Medulla oblongata (tissue), 1 donor: ENCODE measurements at regions not wholly inside any gene's neighbourhood (a gene's known extent, or its start where the extent isn't known, plus 50 kb on each side); places are given as distances from the start of the nearest gene placed in this dataset.

Experiments used
- DNase-seq: peaks from one replicate; pipeline ENCODE4 v3.0.0-alpha.2; 2015; ENCODE audit errors: extremely low spot score

DNA sequence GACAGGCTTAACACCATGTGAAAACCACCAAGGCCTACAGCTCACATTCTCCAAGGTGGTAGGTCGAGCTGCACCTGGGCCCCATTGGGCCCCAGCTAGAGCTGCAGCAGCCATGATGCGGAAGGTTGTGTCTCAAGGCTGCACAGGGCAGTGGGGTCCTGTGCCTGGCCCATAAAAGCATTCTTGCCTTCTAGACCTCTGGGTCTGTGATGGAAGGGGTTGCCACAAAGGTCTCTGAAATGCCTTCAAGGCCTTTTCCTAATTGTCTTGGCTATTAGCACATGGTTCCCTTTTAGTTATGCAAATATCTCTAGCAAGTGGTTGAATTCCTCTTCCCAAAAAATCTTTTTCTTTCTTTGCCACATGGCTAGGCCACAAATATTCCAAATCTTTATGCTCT, 52.5 kb upstream of the C11orf58 start:
- DNase-seq: no peak

DNA sequence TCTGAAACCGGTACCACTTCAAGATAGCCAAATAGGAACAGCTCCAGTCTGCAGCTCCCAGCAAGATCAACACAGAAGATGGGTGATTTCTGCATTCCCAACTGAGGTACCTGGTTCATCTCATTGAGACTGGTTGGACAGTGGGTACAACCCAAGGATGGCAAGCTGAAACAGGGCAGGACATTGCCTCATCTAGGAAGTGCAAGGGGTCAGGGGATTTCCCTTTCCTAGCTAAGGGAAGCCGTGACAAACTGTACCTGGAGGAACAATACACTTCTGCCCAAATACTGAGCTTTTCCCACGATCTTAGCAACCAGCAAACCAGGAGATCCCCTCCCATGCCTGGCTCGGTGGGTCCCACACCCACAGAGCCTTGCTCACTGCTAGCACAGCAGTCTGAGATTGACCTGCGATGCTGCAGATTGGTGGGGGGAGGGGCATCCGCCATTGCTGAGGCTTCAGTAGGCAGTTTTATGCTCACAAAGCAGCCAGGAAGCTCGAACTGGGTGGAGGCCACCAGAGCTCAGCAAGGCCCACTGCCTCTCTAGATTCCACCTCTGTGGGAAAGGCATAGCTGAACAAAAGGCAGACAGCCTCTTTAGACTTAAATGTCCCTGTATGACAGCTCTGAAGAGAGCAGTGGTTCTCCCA, 59.9 kb upstream of the C11orf58 start:
- DNase-seq: no peak

DNA sequence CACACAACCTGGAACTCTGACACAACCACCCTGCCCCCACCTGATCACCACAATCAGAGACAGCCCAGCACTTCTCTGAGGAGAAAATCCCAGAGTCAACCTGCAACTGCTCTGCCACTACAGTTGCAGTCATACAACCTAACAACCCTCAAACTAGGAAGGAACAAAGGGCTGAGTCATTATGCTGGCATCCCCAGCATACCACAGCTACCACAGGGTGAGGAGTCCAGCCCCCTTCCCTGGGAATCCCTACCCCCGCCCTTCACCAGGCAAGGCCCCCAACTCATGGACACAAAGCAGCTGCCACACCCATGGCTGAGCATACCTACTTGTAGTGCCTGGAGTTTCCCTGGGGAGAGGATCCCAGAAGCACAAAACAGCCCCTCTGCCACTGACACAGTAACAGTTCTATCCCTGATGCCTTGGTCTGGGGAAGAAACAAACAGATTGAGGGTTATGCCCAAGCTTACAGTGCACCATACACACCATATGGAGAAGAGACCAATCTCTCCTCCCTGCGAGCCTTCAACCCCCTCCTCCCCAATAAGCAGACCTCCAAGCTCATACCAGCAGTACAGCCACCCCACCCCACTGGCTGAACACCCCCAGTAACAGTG, 68.5 kb upstream of the C11orf58 start:
- no peak for DNase-seq

DNA sequence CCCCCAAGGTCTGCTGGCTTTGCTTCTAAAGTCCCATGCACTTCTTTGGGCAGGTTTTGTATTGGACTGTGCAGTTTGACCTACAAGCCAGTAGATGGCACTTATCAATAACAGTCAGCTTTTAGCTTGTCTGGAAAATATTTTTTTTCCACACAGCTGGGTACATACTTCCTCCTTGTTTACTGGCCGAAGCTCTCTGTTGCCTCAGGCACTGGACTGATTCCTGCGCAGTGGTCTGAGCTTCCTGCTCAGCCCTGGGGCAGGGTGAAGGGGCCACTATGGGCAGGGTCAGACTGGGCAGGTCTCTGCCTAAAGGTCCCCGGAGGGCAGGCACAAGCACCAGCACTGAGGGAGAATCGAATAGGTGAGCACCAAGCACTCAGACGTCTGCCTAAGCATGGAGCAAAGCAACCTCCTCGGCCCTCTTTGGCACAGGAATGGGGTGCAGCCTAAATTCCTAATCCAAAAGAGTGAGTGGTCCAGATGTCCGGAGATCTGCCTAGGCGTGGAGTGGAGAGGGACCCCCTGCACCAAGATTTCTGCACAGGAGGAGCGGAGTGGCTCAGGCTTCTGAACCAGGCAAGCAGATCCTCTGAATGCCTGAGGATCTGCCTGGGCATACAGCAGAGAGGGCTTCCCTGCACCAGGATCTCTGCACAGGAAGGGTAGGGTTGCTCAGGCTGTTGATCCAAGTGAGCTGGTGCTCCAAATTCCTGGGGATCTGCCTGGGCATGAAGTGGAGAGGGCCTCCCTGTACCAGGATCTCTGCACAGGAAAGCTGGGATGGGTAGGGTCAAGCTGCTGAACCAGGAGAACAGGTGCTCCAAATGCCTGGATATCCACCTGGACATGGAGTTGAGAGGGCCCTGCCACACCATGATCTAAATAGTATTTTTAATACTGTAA, 105.9 kb upstream of the C11orf58 start:
- no peak for DNase-seq

DNA sequence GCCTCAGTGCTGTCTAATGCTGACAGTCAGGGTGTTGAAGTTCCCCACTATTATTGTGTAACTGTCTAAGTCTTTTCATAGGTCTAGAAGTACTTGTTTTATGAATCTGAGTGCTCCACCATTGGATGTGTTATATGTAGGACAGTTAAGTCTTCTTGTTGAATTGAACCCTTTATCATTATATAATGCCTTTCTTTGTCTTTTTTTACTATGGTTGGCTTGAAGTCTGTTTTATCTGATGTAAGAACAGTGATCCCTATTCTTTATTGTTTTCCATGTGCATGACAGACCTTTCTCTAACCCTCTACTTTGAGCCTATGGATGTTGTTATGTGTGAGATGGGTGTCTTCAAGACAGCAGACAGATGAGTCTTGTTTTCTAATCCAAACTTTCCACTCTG, 107.8 kb upstream of the C11orf58 start:
- no peak for DNase-seq

- DNase-seq: no peak
Measured at GRCh38 chr11:16618431-16618830, 120.0 kb upstream of the C11orf58 start.

- no peak for DNase-seq
Measured at GRCh38 chr11:16615480-16615879, 123.0 kb upstream of the C11orf58 start.

GRCh38 chr11:16613512-16614381, 124.7 kb upstream of the C11orf58 start:
- DNase-seq: peak; percentile 95

DNA sequence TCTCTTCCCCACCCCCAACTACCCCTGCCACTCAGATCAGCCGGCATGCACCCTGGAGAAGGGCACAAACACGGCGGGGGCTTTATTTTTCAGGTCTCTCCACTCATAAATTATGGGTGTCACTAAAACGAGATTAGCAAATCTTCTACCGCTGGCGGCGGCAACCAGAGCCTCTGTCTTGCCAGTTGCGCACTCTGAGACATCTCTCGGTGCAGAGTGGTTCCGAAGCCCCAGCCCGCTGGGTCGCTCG, 125.3 kb upstream of the C11orf58 start:
- DNase-seq: peak; percentile 21

GRCh38 chr11:16612566-16613261, 125.7 kb upstream of the C11orf58 start:
- peak; percentile 44 for DNase-seq

- DNase-seq: no peak
Measured at GRCh38 chr11:16611926-16612565, 126.4 kb upstream of the C11orf58 start.

GRCh38 chr11:16611401-16611921, 127.0 kb upstream of the C11orf58 start:
- DNase-seq: no peak

GRCh38 chr11:16610738-16611388, 127.6 kb upstream of the C11orf58 start:
- no peak for DNase-seq

DNA sequence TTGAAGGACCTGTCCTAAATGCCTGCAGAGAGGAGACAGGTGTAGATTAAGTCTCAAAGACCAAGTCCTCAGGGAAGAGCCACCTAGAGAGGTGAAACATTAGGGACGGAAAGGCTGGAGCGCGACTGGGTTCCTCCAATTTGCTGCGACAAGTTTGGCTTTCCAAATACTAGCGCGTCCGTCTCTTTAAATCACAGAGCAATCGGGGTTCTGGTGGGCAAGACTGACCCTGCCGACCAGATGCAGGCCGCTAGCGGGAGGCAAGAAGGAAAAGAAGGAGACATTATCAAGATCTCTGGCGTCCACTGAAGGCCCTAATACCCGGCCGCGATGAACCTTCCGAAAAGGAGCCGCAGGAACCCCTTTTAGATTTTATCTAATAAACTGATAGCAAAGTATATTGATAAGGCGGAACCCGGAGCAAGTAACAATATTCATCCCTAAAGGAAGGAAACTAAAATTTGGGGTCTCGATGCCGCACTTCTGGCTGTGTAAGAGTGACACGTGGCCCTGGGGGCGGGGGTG, 128.2 kb upstream of the C11orf58 start:
- DNase-seq: no peak

GRCh38 chr11:16609769-16610168, 128.7 kb upstream of the C11orf58 start:
- no peak for DNase-seq

DNA sequence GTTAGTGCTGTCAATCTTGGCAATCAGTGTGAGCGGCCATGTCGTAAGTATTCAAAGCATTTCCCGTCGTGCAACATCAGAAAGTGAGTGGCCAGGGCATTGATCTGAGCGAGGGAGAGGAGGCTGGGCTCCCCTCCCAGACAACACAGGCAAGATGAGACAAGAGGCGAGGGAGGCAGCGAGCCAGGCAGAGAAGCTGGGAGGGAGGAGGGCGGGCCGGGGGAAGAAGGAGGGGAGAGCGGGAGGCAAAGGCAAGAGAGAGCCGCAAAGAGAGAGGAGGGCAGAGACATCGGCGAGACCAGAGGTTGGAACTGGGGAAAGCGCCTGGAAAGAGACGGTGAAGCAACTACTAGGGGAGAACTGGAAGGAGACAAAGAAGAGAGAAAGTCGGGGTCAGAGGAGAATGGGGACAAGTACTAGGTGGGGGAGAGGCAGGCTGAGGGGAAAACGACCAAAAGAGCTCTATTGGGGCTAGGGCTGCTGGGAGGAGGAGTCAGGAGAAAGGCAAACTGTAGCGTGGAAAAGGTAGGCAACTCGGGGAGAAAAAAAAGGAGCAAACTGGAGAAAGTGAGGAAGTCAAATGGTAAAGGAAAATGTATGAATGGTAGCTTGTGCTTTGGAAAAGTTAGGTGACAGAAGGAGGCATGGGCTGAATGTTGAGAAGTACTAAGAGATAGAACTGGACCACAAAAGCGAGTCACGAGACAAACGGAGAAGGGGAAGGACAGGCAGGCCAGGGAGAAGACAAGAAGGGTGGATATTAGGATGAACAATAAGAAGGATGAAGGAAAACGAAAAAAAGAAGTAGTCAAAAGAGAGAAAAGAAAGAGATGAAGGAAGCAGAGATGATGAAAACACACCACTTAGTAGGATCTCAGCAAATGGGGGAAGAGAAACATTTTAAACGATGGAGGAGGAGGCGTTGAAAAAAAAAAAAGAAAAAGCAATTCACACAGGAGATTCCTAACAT, 130.5 kb upstream of the C11orf58 start:
- DNase-seq: peak; percentile 80

- peak; percentile 42 for DNase-seq
Measured at GRCh38 chr11:16606784-16607674, 131.4 kb upstream of the C11orf58 start.
